NOMO-1 (cell line): ENCODE measurements at regions not wholly inside any gene's neighbourhood (a gene's known extent, or its start where the extent isn't known, plus 50 kb on each side); places are given as distances from the start of the nearest gene placed in this dataset.
A peak's percentile ranks its signal among the peaks of the same experiment; 100 is the strongest.
"Not testable (repeated sequence)": the region's sequence is repeated elsewhere in the genome, so short reads cannot be mapped to it uniquely, and the experiment has no call there.

ENCODE experiments used
- DNase-seq, 2 experiments: peaks; one replicate each; lab custom pipeline; 2025; ENCODE audit not compliant: unreplicated experiment in 2 of 2; lab: John Stamatoyannopoulos, UW

GRCh38 chr1:232149287-232150201 lies 480.4 kb downstream of the SIPA1L2 start:
- no peak for DNase-seq

GRCh38 chr1:232147215-232147614 lies 482.7 kb downstream of the SIPA1L2 start:
- no peak for DNase-seq

GRCh38 chr1:232146514-232146913 lies 483.4 kb downstream of the SIPA1L2 start:
- DNase-seq = no peak

- no peak for DNase-seq
These were observed 484.2 kb downstream of the SIPA1L2 start for GRCh38 chr1:232145768-232146167.

GRCh38 chr1:232144696-232145230 lies 485.2 kb downstream of the SIPA1L2 start:
- DNase-seq = no peak

GRCh38 chr1:232143315-232143886 lies 486.5 kb downstream of the SIPA1L2 start:
- DNase-seq = no peak

GRCh38 chr1:232142403-232143314 lies 487.3 kb downstream of the SIPA1L2 start:
- DNase-seq = no peak

GRCh38 chr1:232141167-232141448 lies 488.8 kb downstream of the SIPA1L2 start:
- not testable (repeated sequence) for DNase-seq

GRCh38 chr1:232140419-232141166 lies 489.3 kb downstream of the SIPA1L2 start:
- no peak for DNase-seq

- no peak for DNase-seq
These were observed 490.5 kb downstream of the SIPA1L2 start for GRCh38 chr1:232139444-232139843.

- DNase-seq = no peak
These were observed 491.9 kb downstream of the SIPA1L2 start for GRCh38 chr1:232138044-232138443.

GRCh38 chr1:232137066-232137465 lies 492.9 kb downstream of the SIPA1L2 start:
- DNase-seq = no peak

GRCh38 chr1:232136136-232136535 lies 493.8 kb downstream of the SIPA1L2 start:
- no peak for DNase-seq

- DNase-seq = no peak
These were observed 495.6 kb downstream of the SIPA1L2 start for GRCh38 chr1:232134365-232134764.

GRCh38 chr1:232132572-232132971 lies 497.4 kb downstream of the SIPA1L2 start:
- DNase-seq = no peak

- no peak for DNase-seq
These were observed 498.1 kb downstream of the SIPA1L2 start for GRCh38 chr1:232131715-232132391.

GRCh38 chr1:232130815-232131480 lies 499.0 kb downstream of the SIPA1L2 start:
- DNase-seq = no peak

- DNase-seq = peak; percentile 3 to 24
These were observed 500.6 kb downstream of the DISC1 start for GRCh38 chr1:232127190-232127589.
